PFSK-1 (cell line): ENCODE measurements at regions not wholly inside any gene's neighbourhood (a gene's known extent, or its start where the extent isn't known, plus 50 kb on each side); places are given as distances from the start of the nearest gene placed in this dataset.

ENCODE experiments used
- FOXP2 ChIP-seq: optimal IDR thresholded peaks from 2 replicates; pipeline ENCODE3; 2011; ENCODE audit warnings: borderline replicate concordance, control low read depth, inconsistent platforms; ENCODE audit not compliant: insufficient read depth; ENCODE audit errors: extremely low read length, extremely low read depth
- POLR2AphosphoS5 ChIP-seq: IDR thresholded peaks from 2 replicates; pipeline ENCODE4 v1.6.1; 2012; ENCODE audit warnings: low read depth, mild to moderate bottlenecking, control low read depth, low read length, moderate library complexity
- SIN3A ChIP-seq: IDR thresholded peaks from 2 replicates; pipeline ENCODE4 v1.6.1; 2012; ENCODE audit warnings: mild to moderate bottlenecking, low read length, moderate library complexity, borderline replicate concordance; ENCODE audit not compliant: insufficient read depth
- TAF1 ChIP-seq: IDR thresholded peaks from 2 replicates; pipeline ENCODE4 v1.6.1; 2012; ENCODE audit warnings: low read length, control low read depth, borderline replicate concordance; ENCODE audit not compliant: insufficient read depth
- TF ChIP-seq, protein P1 (sequence below), 2 experiments: IDR thresholded peaks; 2 replicates each; pipeline versions ENCODE4 v1.6.1 to v1.8.0; 2011 to 2012; ENCODE audit warnings: low read depth in 2 of 2, low read length in 2 of 2, control low read depth in 1 of 2, inconsistent platforms in 1 of 2, mild to moderate bottlenecking in 1 of 2, moderate library complexity in 1 of 2; ENCODE audit not compliant: insufficient read depth in 1 of 2

DNA sequence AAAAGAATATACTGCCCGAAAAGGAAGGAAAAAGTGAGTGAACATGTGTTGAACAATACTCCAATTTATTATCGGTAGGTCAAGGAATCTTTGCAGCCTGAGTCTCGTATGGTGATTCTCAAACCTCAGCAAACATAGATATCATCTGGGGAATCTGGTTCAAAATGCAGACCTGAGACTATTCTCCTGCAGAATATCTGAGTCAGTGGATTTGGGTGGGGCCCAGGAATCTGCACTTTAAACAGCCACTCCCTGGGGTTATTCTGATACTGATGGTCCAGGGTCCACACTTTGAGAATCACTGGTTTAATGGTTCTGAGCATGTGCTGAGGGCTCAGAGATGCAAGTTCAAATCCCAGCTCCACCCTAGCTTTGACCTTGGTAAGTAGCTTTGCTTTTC, 53.6 kb upstream of the GRK3 start:
- TF ChIP-seq TAF1 (no peak), SIN3A (no peak), POLR2AphosphoS5 (no peak)
- TF ChIP-seq, protein P1, sequence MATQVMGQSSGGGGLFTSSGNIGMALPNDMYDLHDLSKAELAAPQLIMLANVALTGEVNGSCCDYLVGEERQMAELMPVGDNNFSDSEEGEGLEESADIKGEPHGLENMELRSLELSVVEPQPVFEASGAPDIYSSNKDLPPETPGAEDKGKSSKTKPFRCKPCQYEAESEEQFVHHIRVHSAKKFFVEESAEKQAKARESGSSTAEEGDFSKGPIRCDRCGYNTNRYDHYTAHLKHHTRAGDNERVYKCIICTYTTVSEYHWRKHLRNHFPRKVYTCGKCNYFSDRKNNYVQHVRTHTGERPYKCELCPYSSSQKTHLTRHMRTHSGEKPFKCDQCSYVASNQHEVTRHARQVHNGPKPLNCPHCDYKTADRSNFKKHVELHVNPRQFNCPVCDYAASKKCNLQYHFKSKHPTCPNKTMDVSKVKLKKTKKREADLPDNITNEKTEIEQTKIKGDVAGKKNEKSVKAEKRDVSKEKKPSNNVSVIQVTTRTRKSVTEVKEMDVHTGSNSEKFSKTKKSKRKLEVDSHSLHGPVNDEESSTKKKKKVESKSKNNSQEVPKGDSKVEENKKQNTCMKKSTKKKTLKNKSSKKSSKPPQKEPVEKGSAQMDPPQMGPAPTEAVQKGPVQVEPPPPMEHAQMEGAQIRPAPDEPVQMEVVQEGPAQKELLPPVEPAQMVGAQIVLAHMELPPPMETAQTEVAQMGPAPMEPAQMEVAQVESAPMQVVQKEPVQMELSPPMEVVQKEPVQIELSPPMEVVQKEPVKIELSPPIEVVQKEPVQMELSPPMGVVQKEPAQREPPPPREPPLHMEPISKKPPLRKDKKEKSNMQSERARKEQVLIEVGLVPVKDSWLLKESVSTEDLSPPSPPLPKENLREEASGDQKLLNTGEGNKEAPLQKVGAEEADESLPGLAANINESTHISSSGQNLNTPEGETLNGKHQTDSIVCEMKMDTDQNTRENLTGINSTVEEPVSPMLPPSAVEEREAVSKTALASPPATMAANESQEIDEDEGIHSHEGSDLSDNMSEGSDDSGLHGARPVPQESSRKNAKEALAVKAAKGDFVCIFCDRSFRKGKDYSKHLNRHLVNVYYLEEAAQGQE (IDR thresholded peaks at IDR 0.05; ENCODE audit: insufficient read depth in 1 of 2, low read depth in 2 of 2, low read length in 2 of 2) = no peak

DNA sequence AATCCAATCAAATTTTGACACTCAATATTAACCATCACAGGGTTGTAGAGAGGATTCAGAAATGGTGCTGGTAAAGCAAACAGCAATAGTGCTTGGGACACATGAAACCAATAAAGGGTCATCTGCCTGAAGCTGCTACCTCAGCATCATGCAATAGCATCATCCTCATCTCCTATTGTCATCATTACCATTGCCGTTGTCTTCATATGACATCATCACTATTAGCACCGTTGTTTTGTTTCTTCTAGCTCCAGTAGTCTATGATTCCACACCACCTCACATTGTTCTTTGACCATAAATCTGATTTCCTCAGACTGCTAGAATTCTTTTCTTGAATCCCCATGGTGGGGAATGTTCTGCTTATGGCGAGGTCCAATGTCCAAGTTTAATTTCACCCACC, 52.8 kb upstream of the GRK3 start:
- TF ChIP-seq TAF1 (no peak), SIN3A (no peak), FOXP2 (no peak), POLR2AphosphoS5 (no peak)
- TF ChIP-seq, protein P1 (IDR thresholded peaks at IDR 0.05; ENCODE audit: insufficient read depth in 1 of 2, low read depth in 2 of 2, low read length in 2 of 2) = no peak

DNA sequence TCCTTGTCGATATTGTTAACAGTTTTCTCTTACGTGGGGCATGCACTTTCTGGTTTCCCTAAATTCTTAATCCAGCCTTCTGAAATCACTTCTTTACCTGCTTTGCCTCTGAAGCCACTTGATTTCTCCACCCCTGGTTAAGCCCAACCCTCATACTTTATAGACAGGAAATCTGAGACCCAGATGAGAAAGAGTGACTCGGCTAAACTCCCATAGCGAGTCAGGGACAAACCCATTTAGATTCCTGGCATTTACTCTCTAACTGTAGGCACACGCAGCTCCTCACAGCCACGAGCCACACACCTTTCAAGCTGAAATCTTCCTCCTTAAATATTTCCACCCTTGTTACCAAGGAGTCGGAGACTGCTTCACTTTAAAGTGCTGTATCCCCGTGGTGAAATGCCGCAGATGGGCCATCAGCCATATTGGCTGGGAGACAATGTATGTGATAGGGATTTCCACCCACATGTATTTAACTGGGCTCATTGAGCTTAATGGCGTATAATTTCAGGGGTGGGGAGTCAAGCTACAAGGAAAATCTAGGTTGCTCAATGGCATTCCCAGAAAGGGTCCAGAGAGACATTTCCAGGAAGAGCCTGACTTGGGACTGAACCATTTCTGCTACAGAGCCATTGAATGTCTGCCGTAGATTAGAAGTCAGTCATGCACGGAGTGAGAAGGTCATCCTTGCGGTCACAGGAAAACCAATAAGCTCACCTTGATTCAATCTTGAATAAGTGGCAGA, 49.9 kb upstream of the GRK3 start:
- TF ChIP-seq, protein P1 (IDR thresholded peaks at IDR 0.05; ENCODE audit: insufficient read depth in 1 of 2, low read depth in 2 of 2, low read length in 2 of 2) = no peak
- no peak for TF ChIP-seq POLR2AphosphoS5
- no peak for TF ChIP-seq TAF1
- TF ChIP-seq SIN3A = no peak
- TF ChIP-seq FOXP2 = no peak
